ENCODE measurements at regions not wholly inside any gene's neighbourhood (a gene's known extent, or its start where the extent isn't known, plus 50 kb on each side); places are given as distances from the start of the nearest gene placed in this dataset.

GRCh38 chr3:20837676-20838302 is 651.8 kb upstream of the SGO1 start:
- TF ChIP-seq MXI1 (conservative IDR thresholded peaks at IDR 0.05; ENCODE audit: poor library complexity, severe bottlenecking) (no peak), EP300 (conservative IDR thresholded peaks at IDR 0.05; ENCODE audit: poor library complexity, severe bottlenecking) (no peak), POLR2AphosphoS5 (IDR thresholded peaks at IDR 0.05) (no peak)
- Histone ChIP-seq H3K27ac (ENCODE audit: low read length) (no peak overlapping the region), H3K9me3 (ENCODE audit: low read length) (no peaks in the 10 kb centered on the region), H3K27me3 (ENCODE audit: insufficient read depth, low read depth, low read length) (no peaks in the 10 kb centered on the region), H3F3A (ENCODE audit: insufficient read depth, low read length, poor library complexity, severe bottlenecking) (no peaks in the 10 kb centered on the region), H3K4me2 (ENCODE audit: low read length) (no peak overlapping the region), H3K4me3 (ENCODE audit: low read length) (no peak overlapping the region), H3K36me3 (ENCODE audit: insufficient read depth, low read length) (no peaks in the 10 kb centered on the region), H2AFZ (ENCODE audit: low read depth, low read length) (no peak overlapping the region), H4K20me1 (ENCODE audit: insufficient read depth) (no peaks in the 10 kb centered on the region), H3K9ac (ENCODE audit: low read length) (no peak overlapping the region), H3K79me2 (replicated peaks; ENCODE audit: insufficient read depth, low read length) (no peaks in the 10 kb centered on the region), H3K9me2 (ENCODE audit: insufficient read depth, low read length) (no peaks in the 10 kb centered on the region)

- no peak overlapping the region for H3K4me3 ChIP-seq (ENCODE audit: low read length)
- TF ChIP-seq RAD21 (conservative IDR thresholded peaks at IDR 0.05) (no peak), EZH2 (IDR thresholded peaks at IDR 0.05; ENCODE audit: borderline replicate concordance, insufficient read depth, low read length, poor library complexity, severe bottlenecking) (no peak), REST (IDR thresholded peaks at IDR 0.05; ENCODE audit: borderline replicate concordance) (no peak), SMC3 (conservative IDR thresholded peaks at IDR 0.05; ENCODE audit: poor library complexity) (no peak)
- no peak overlapping the region for H2AFZ ChIP-seq (ENCODE audit: low read depth, low read length)
- H3K9me2 ChIP-seq (ENCODE audit: insufficient read depth, low read length), result no peaks in the 10 kb centered on the region
- H3K9ac ChIP-seq (ENCODE audit: low read length), result no peak overlapping the region
- H3K36me3 ChIP-seq (ENCODE audit: insufficient read depth, low read length), result no peaks in the 10 kb centered on the region
- H3F3A ChIP-seq (ENCODE audit: insufficient read depth, low read length, poor library complexity, severe bottlenecking), result no peaks in the 10 kb centered on the region
- no peak overlapping the region for H3K27ac ChIP-seq (ENCODE audit: low read length)
- no peaks in the 10 kb centered on the region for H3K79me2 ChIP-seq (replicated peaks; ENCODE audit: insufficient read depth, low read length)
- H3K27me3 ChIP-seq (ENCODE audit: insufficient read depth, low read depth, low read length), result no peaks in the 10 kb centered on the region
- H3K9me3 ChIP-seq (ENCODE audit: low read length), result no peaks in the 10 kb centered on the region
- no peak overlapping the region for H3K4me2 ChIP-seq (ENCODE audit: low read length)
- H4K20me1 ChIP-seq (ENCODE audit: insufficient read depth), result no peaks in the 10 kb centered on the region
Observed at GRCh38 chr3:20836801-20837200, 650.8 kb upstream of the SGO1 start.

GRCh38 chr3:20832963-20833362 is 647.0 kb upstream of the SGO1 start:
- H3K9me2 ChIP-seq (ENCODE audit: insufficient read depth, low read length), result no peaks in the 10 kb centered on the region
- H3K79me2 ChIP-seq (replicated peaks; ENCODE audit: insufficient read depth, low read length), result no peaks in the 10 kb centered on the region
- no peak overlapping the region for H2AFZ ChIP-seq (ENCODE audit: low read depth, low read length)
- H4K20me1 ChIP-seq (ENCODE audit: insufficient read depth), result no peaks in the 10 kb centered on the region
- H3K4me3 ChIP-seq (ENCODE audit: low read length), result no peak overlapping the region
- H3K4me2 ChIP-seq (ENCODE audit: low read length), result no peak overlapping the region
- H3K27ac ChIP-seq (ENCODE audit: low read length), result no peak overlapping the region
- no peaks in the 10 kb centered on the region for H3K9me3 ChIP-seq (ENCODE audit: low read length)
- no peaks in the 10 kb centered on the region for H3F3A ChIP-seq (ENCODE audit: insufficient read depth, low read length, poor library complexity, severe bottlenecking)
- TF ChIP-seq POLR2AphosphoS5 (IDR thresholded peaks at IDR 0.05) (no peak), RAD21 (conservative IDR thresholded peaks at IDR 0.05) (no peak), TAF1 (IDR thresholded peaks at IDR 0.05; ENCODE audit: low read depth) (no peak), SMC3 (conservative IDR thresholded peaks at IDR 0.05; ENCODE audit: poor library complexity) (no peak), MXI1 (conservative IDR thresholded peaks at IDR 0.05; ENCODE audit: poor library complexity, severe bottlenecking) (no peak), REST (IDR thresholded peaks at IDR 0.05; ENCODE audit: borderline replicate concordance) (no peak), CTCF (IDR thresholded peaks at IDR 0.05; ENCODE audit: poor library complexity, severe bottlenecking) (no peak), EP300 (conservative IDR thresholded peaks at IDR 0.05; ENCODE audit: poor library complexity, severe bottlenecking) (no peak), EZH2 (IDR thresholded peaks at IDR 0.05; ENCODE audit: borderline replicate concordance, insufficient read depth, low read length, poor library complexity, severe bottlenecking) (no peak)
- H3K9ac ChIP-seq (ENCODE audit: low read length), result no peak overlapping the region
- no peaks in the 10 kb centered on the region for H3K27me3 ChIP-seq (ENCODE audit: insufficient read depth, low read depth, low read length)
- no peaks in the 10 kb centered on the region for H3K36me3 ChIP-seq (ENCODE audit: insufficient read depth, low read length)

Measured in neural cell (in vitro differentiated cells).